CD4-positive, alpha-beta memory T cell (primary cell): ENCODE measurements at regions not wholly inside any gene's neighbourhood (a gene's known extent, or its start where the extent isn't known, plus 50 kb on each side); places are given as distances from the start of the nearest gene placed in this dataset.

Experiments used
- CTCF ChIA-PET: fragments of 350-600 bp; sonication (Branson Sonifier 250); formaldehyde crosslinking; loops from one replicate; lab custom pipeline; 2021; ENCODE audit warnings: inconsistent platforms; ENCODE audit not compliant: partially characterized antibody; lab: Charles Lee
- POLR2A ChIA-PET: fragments of 350-600 bp; sonication (Branson Sonifier 250); formaldehyde crosslinking; loops from one replicate; lab custom pipeline; 2021; ENCODE audit not compliant: partially characterized antibody; lab: Charles Lee
- DNase-seq, 5 donors: peaks; one replicate each; pipeline versions ENCODE4 v3.0.0 to v3.0.0-alpha.2; 2020 to 2022; ENCODE audit warnings: mixed read lengths in 1 of 5
- H3K27ac ChIP-seq: one replicate; pipeline ENCODE4 v1.7.0; 2013; ENCODE audit warnings: low read depth, low read length
- H3K27me3 ChIP-seq: 2 replicates; pipeline ENCODE4 v1.7.0; 2013; ENCODE audit warnings: mild to moderate bottlenecking, low read length, moderate library complexity; ENCODE audit not compliant: insufficient read depth
- H3K36me3 ChIP-seq: 2 replicates; pipeline ENCODE4 v1.7.0; 2013; ENCODE audit warnings: mild to moderate bottlenecking, low read length, moderate library complexity; ENCODE audit not compliant: insufficient read depth
- H3K4me1 ChIP-seq: 2 replicates; pipeline ENCODE4 v1.7.0; 2013; ENCODE audit warnings: mild to moderate bottlenecking, low read length, moderate library complexity; ENCODE audit not compliant: insufficient read depth
- H3K4me3 ChIP-seq, 2 donors: one replicate each; pipeline ENCODE4 v1.7.0; 2013; ENCODE audit warnings: low read length in 2 of 2, mild to moderate bottlenecking in 1 of 2
- H3K9me3 ChIP-seq, 2 donors: one replicate each; pipeline ENCODE4 v1.7.0; 2013; ENCODE audit warnings: low read length in 2 of 2, control low read depth in 1 of 2; ENCODE audit not compliant: control insufficient read depth in 1 of 2
- H3K27ac Mint-ChIP-seq, 7 donors: one replicate each; pipeline ENCODE4 v1.8.0; 2020 to 2021; ENCODE audit warnings: mixed read lengths in 7 of 7, mild to moderate bottlenecking in 6 of 7, inconsistent platforms in 3 of 7, moderate library complexity in 3 of 7
- H3K27me3 Mint-ChIP-seq, 2 donors: one replicate each; pipeline ENCODE4 v1.8.0; 2020 to 2021; ENCODE audit warnings: mixed read lengths in 2 of 2
- H3K36me3 Mint-ChIP-seq, 2 donors: one replicate each; pipeline ENCODE4 v1.8.0; 2020 to 2021; ENCODE audit warnings: mixed read lengths in 2 of 2, inconsistent platforms in 1 of 2, mild to moderate bottlenecking in 1 of 2
- H3K4me1 Mint-ChIP-seq, 4 donors: one replicate each; pipeline ENCODE4 v1.8.0; 2020 to 2021; ENCODE audit warnings: mixed read lengths in 4 of 4, mild to moderate bottlenecking in 1 of 4
- H3K4me3 Mint-ChIP-seq, 8 donors: one replicate each; pipeline ENCODE4 v1.8.0; 2020 to 2021; ENCODE audit warnings: mixed read lengths in 8 of 8, mild to moderate bottlenecking in 7 of 8, moderate library complexity in 6 of 8, inconsistent platforms in 3 of 8
- H3K9me3 Mint-ChIP-seq, 8 donors: one replicate each; pipeline ENCODE4 v1.8.0; 2020 to 2021; ENCODE audit warnings: mixed read lengths in 8 of 8, mild to moderate bottlenecking in 5 of 8, inconsistent platforms in 3 of 8, moderate library complexity in 1 of 8
- intact Hi-C: fragments of 100-400 bp; cut with micrococcal nuclease; formaldehyde crosslinking; loops from one replicate; pipeline ENCODE4 v1.15.1; 2023

- Mint-ChIP-seq H3K4me3 (no peak overlapping the region), H3K27ac (no peak overlapping the region), H3K27me3 (no peaks in the 10 kb centered on the region), H3K9me3 (peaks cover 0 to 8% (median 4%) of the 10 kb centered on the region in 8 donors), H3K36me3 (no peaks in the 10 kb centered on the region), H3K4me1 (no peaks in the 10 kb centered on the region)
- CTCF ChIA-PET = no interaction called here
- Histone ChIP-seq H3K9me3 (no peaks in the 10 kb centered on the region), H3K36me3 (no peaks in the 10 kb centered on the region), H3K27ac (no peak overlapping the region), H3K27me3 (no peaks in the 10 kb centered on the region), H3K4me3 (no peak overlapping the region), H3K4me1 (no peaks in the 10 kb centered on the region)
- intact Hi-C loops = no loop called here
- DNase-seq = no peak
- POLR2A ChIA-PET = no interaction called here
Measured at GRCh38 chrX:127306262-127306661, 486.7 kb downstream of the PRR32 start.

GRCh38 chrX:127313635-127314034 is 494.1 kb downstream of the PRR32 start:
- Histone ChIP-seq H3K27me3 (no peaks in the 10 kb centered on the region), H3K4me1 (no peaks in the 10 kb centered on the region), H3K27ac (no peak overlapping the region), H3K4me3 (no peak overlapping the region), H3K9me3 (no peaks in the 10 kb centered on the region), H3K36me3 (no peaks in the 10 kb centered on the region)
- DNase-seq = no peak
- ChIA-PET CTCF (no interaction called here), POLR2A (no interaction called here)
- no peaks in the 10 kb centered on the region for H3K36me3 Mint-ChIP-seq
- H3K4me1 Mint-ChIP-seq = no peaks in the 10 kb centered on the region
- H3K9me3 Mint-ChIP-seq = peaks cover 0 to 3% (median 0%) of the 10 kb centered on the region in 8 donors
- no peak overlapping the region for H3K4me3 Mint-ChIP-seq
- intact Hi-C loops = no loop called here
- H3K27me3 Mint-ChIP-seq = no peaks in the 10 kb centered on the region
- H3K27ac Mint-ChIP-seq = no peak overlapping the region

GRCh38 chrX:127317159-127317558 is 497.6 kb downstream of the PRR32 start:
- Histone ChIP-seq H3K4me1 (no peaks in the 10 kb centered on the region), H3K27me3 (no peaks in the 10 kb centered on the region), H3K36me3 (no peaks in the 10 kb centered on the region), H3K27ac (no peak overlapping the region), H3K9me3 (no peaks in the 10 kb centered on the region), H3K4me3 (no peak overlapping the region)
- intact Hi-C loops = no loop called here
- peaks cover 0 to 4% (median 0%) of the 10 kb centered on the region in 8 donors for H3K9me3 Mint-ChIP-seq
- H3K4me3 Mint-ChIP-seq = no peak overlapping the region
- ChIA-PET POLR2A (no interaction called here), CTCF (no interaction called here)
- H3K27me3 Mint-ChIP-seq = no peaks in the 10 kb centered on the region
- H3K27ac Mint-ChIP-seq = no peak overlapping the region
- no peaks in the 10 kb centered on the region for H3K4me1 Mint-ChIP-seq
- no peak for DNase-seq
- no peaks in the 10 kb centered on the region for H3K36me3 Mint-ChIP-seq

GRCh38 chrX:127324128-127324527 is 504.6 kb downstream of the PRR32 start:
- intact Hi-C loops = no loop called here
- no peaks in the 10 kb centered on the region for H3K36me3 Mint-ChIP-seq
- H3K9me3 ChIP-seq = no peaks in the 10 kb centered on the region
- H3K9me3 Mint-ChIP-seq = peaks cover 0 to 4% (median 0%) of the 10 kb centered on the region in 8 donors
- no peaks in the 10 kb centered on the region for H3K27me3 ChIP-seq
- H3K36me3 ChIP-seq = no peaks in the 10 kb centered on the region
- no peaks in the 10 kb centered on the region for H3K4me1 Mint-ChIP-seq
- ChIA-PET CTCF (no interaction called here), POLR2A (no interaction called here)
- no peak overlapping the region for H3K27ac ChIP-seq
- H3K4me3 ChIP-seq = no peak overlapping the region
- no peak overlapping the region for H3K4me3 Mint-ChIP-seq
- no peaks in the 10 kb centered on the region for H3K4me1 ChIP-seq
- DNase-seq = no peak
- no peaks in the 10 kb centered on the region for H3K27me3 Mint-ChIP-seq
- H3K27ac Mint-ChIP-seq = no peak overlapping the region
